ENCODE measurements at regions not wholly inside any gene's neighbourhood (a gene's known extent, or its start where the extent isn't known, plus 50 kb on each side); places are given as distances from the start of the nearest gene placed in this dataset.

GRCh38 chr1:217311269-217311668, 319.6 kb downstream of the GPATCH2 start:
- DNase-seq (ENCODE audit: insufficient read length) (no peak), FAIRE-seq (no peak)
- no peak for TF ChIP-seq TAF1 (IDR thresholded peaks at IDR 0.05; ENCODE audit: borderline replicate concordance, low read depth, low read length)
- TF ChIP-seq POLR2AphosphoS5 (IDR thresholded peaks at IDR 0.05; ENCODE audit: low read depth, low read length), result no peak
- no peak for TF ChIP-seq POLR2A (IDR thresholded peaks at IDR 0.05; ENCODE audit: low read depth, low read length)

- DNase-seq (ENCODE audit: insufficient read length) (no peak), FAIRE-seq (no peak)
- TF ChIP-seq POLR2AphosphoS5 (IDR thresholded peaks at IDR 0.05; ENCODE audit: low read depth, low read length) (no peak), POLR2A (IDR thresholded peaks at IDR 0.05; ENCODE audit: low read depth, low read length) (no peak), TAF1 (IDR thresholded peaks at IDR 0.05; ENCODE audit: borderline replicate concordance, low read depth, low read length) (no peak)
Measured at GRCh38 chr1:217281332-217281731, 349.6 kb downstream of the GPATCH2 start.

GRCh38 chr1:217275655-217276398, 355.1 kb downstream of the GPATCH2 start:
- FAIRE-seq, result no peak
- DNase-seq (ENCODE audit: insufficient read length), result no peak
- TF ChIP-seq POLR2AphosphoS5 (IDR thresholded peaks at IDR 0.05; ENCODE audit: low read depth, low read length) (no peak), TAF1 (IDR thresholded peaks at IDR 0.05; ENCODE audit: borderline replicate concordance, low read depth, low read length) (no peak), POLR2A (IDR thresholded peaks at IDR 0.05; ENCODE audit: low read depth, low read length) (no peak)

GRCh38 chr1:217274927-217275654, 355.8 kb downstream of the GPATCH2 start:
- TF ChIP-seq POLR2A (IDR thresholded peaks at IDR 0.05; ENCODE audit: low read depth, low read length) (no peak), POLR2AphosphoS5 (IDR thresholded peaks at IDR 0.05; ENCODE audit: low read depth, low read length) (no peak), TAF1 (IDR thresholded peaks at IDR 0.05; ENCODE audit: borderline replicate concordance, low read depth, low read length) (no peak)
- DNase-seq (ENCODE audit: insufficient read length), result no peak
- no peak for FAIRE-seq

GRCh38 chr1:217274416-217274815, 356.5 kb downstream of the GPATCH2 start:
- no peak for FAIRE-seq
- TF ChIP-seq TAF1 (IDR thresholded peaks at IDR 0.05; ENCODE audit: borderline replicate concordance, low read depth, low read length) (no peak), POLR2A (IDR thresholded peaks at IDR 0.05; ENCODE audit: low read depth, low read length) (no peak), POLR2AphosphoS5 (IDR thresholded peaks at IDR 0.05; ENCODE audit: low read depth, low read length) (no peak)
- DNase-seq (ENCODE audit: insufficient read length), result no peak

GRCh38 chr1:217273866-217274265, 357.0 kb downstream of the GPATCH2 start:
- no peak for FAIRE-seq
- TF ChIP-seq POLR2A (IDR thresholded peaks at IDR 0.05; ENCODE audit: low read depth, low read length) (no peak), TAF1 (IDR thresholded peaks at IDR 0.05; ENCODE audit: borderline replicate concordance, low read depth, low read length) (no peak), POLR2AphosphoS5 (IDR thresholded peaks at IDR 0.05; ENCODE audit: low read depth, low read length) (no peak)
- no peak for DNase-seq (ENCODE audit: insufficient read length)

- no peak for DNase-seq (ENCODE audit: insufficient read length)
- no peak for FAIRE-seq
- TF ChIP-seq TAF1 (IDR thresholded peaks at IDR 0.05; ENCODE audit: borderline replicate concordance, low read depth, low read length) (no peak), POLR2AphosphoS5 (IDR thresholded peaks at IDR 0.05; ENCODE audit: low read depth, low read length) (no peak), POLR2A (IDR thresholded peaks at IDR 0.05; ENCODE audit: low read depth, low read length) (no peak)
Measured at GRCh38 chr1:217272385-217272784, 358.5 kb downstream of the GPATCH2 start.

GRCh38 chr1:217270101-217270500, 360.8 kb downstream of the GPATCH2 start:
- TF ChIP-seq POLR2AphosphoS5 (IDR thresholded peaks at IDR 0.05; ENCODE audit: low read depth, low read length) (no peak), TAF1 (IDR thresholded peaks at IDR 0.05; ENCODE audit: borderline replicate concordance, low read depth, low read length) (no peak), POLR2A (IDR thresholded peaks at IDR 0.05; ENCODE audit: low read depth, low read length) (no peak)
- DNase-seq (ENCODE audit: insufficient read length), result no peak
- no peak for FAIRE-seq

GRCh38 chr1:217268058-217268457, 362.8 kb downstream of the GPATCH2 start:
- TF ChIP-seq TAF1 (IDR thresholded peaks at IDR 0.05; ENCODE audit: borderline replicate concordance, low read depth, low read length), result no peak
- TF ChIP-seq POLR2AphosphoS5 (IDR thresholded peaks at IDR 0.05; ENCODE audit: low read depth, low read length), result no peak
- TF ChIP-seq POLR2A (IDR thresholded peaks at IDR 0.05; ENCODE audit: low read depth, low read length), result no peak
- DNase-seq (ENCODE audit: insufficient read length) (no peak), FAIRE-seq (no peak)

GRCh38 chr1:217261636-217262035, 369.3 kb downstream of the GPATCH2 start:
- FAIRE-seq (no peak), DNase-seq (ENCODE audit: insufficient read length) (no peak)
- TF ChIP-seq POLR2A (IDR thresholded peaks at IDR 0.05; ENCODE audit: low read depth, low read length) (no peak), POLR2AphosphoS5 (IDR thresholded peaks at IDR 0.05; ENCODE audit: low read depth, low read length) (no peak), TAF1 (IDR thresholded peaks at IDR 0.05; ENCODE audit: borderline replicate concordance, low read depth, low read length) (no peak)

- DNase-seq (ENCODE audit: insufficient read length) (no peak), FAIRE-seq (no peak)
- no peak for TF ChIP-seq TAF1 (IDR thresholded peaks at IDR 0.05; ENCODE audit: borderline replicate concordance, low read depth, low read length)
- TF ChIP-seq POLR2A (IDR thresholded peaks at IDR 0.05; ENCODE audit: low read depth, low read length), result no peak
- TF ChIP-seq POLR2AphosphoS5 (IDR thresholded peaks at IDR 0.05; ENCODE audit: low read depth, low read length), result no peak
Measured at GRCh38 chr1:217260676-217261075, 370.2 kb downstream of the GPATCH2 start.

GRCh38 chr1:217253985-217254384, 376.9 kb downstream of the GPATCH2 start:
- DNase-seq (ENCODE audit: insufficient read length) (no peak), FAIRE-seq (no peak)
- TF ChIP-seq POLR2AphosphoS5 (IDR thresholded peaks at IDR 0.05; ENCODE audit: low read depth, low read length) (no peak), POLR2A (IDR thresholded peaks at IDR 0.05; ENCODE audit: low read depth, low read length) (no peak), TAF1 (IDR thresholded peaks at IDR 0.05; ENCODE audit: borderline replicate concordance, low read depth, low read length) (no peak)

All from GM12892 (cell line).